HL-60/S4 (cell line): ENCODE measurements at regions not wholly inside any gene's neighbourhood (a gene's known extent, or its start where the extent isn't known, plus 50 kb on each side); places are given as distances from the start of the nearest gene placed in this dataset.
"Not testable (repeated sequence)": the region's sequence is repeated elsewhere in the genome, so short reads cannot be mapped to it uniquely, and the experiment has no call there.

Source experiments
- in situ Hi-C: fragments of 300-500 bp; cut with MboI; formaldehyde crosslinking; loops from 2 replicates; pipeline ENCODE4 v1.14.3; 2022; ENCODE audit warnings: low sequenced_read_pairs

- in situ Hi-C loops: no loop called here
Measured at GRCh38 chr20:19834287-19834686, 76.2 kb downstream of the RIN2 start.

GRCh38 chr20:19834783-19835182 lies 76.7 kb downstream of the RIN2 start:
- in situ Hi-C loops: no loop called here

GRCh38 chr20:19835533-19836222 lies 77.6 kb downstream of the RIN2 start:
- in situ Hi-C loops: no loop called here

GRCh38 chr20:19838468-19838867 lies 80.4 kb downstream of the RIN2 start:
- in situ Hi-C loops: no loop called here

GRCh38 chr20:19839053-19839452 lies 81.0 kb downstream of the RIN2 start:
- in situ Hi-C loops: no loop called here

GRCh38 chr20:19840111-19840710 lies 82.2 kb downstream of the RIN2 start:
- in situ Hi-C loops: no loop called here

- in situ Hi-C loops: no loop called here
Measured at GRCh38 chr20:19841740-19842139, 83.7 kb downstream of the RIN2 start.

- in situ Hi-C loops: not testable (repeated sequence)
Measured at GRCh38 chr20:19844850-19845249, 86.8 kb downstream of the RIN2 start.

GRCh38 chr20:19847383-19847782 lies 89.3 kb downstream of the RIN2 start:
- in situ Hi-C loops: no loop called here

GRCh38 chr20:19849341-19850197 lies 91.5 kb downstream of the RIN2 start:
- in situ Hi-C loops: no loop called here

GRCh38 chr20:19850198-19850533 lies 92.1 kb downstream of the RIN2 start:
- in situ Hi-C loops: no loop called here

GRCh38 chr20:19851861-19852260 lies 93.8 kb downstream of the RIN2 start:
- in situ Hi-C loops: no loop called here

- in situ Hi-C loops: no loop called here
Measured at GRCh38 chr20:19855416-19855815, 97.4 kb downstream of the RIN2 start.

GRCh38 chr20:19858466-19859371 lies 100.7 kb downstream of the RIN2 start:
- in situ Hi-C loops: no loop called here

GRCh38 chr20:19859444-19859843 lies 101.4 kb downstream of the RIN2 start:
- in situ Hi-C loops: no loop called here

GRCh38 chr20:19860737-19861136 lies 102.7 kb downstream of the RIN2 start:
- in situ Hi-C loops: no loop called here

GRCh38 chr20:19861147-19861759 lies 103.2 kb downstream of the RIN2 start:
- in situ Hi-C loops: no loop called here

- in situ Hi-C loops: no loop called here
Measured at GRCh38 chr20:19864130-19864529, 106.1 kb downstream of the RIN2 start.

GRCh38 chr20:19866070-19866469 lies 108.0 kb downstream of the RIN2 start:
- in situ Hi-C loops: no loop called here

GRCh38 chr20:19867074-19867473 lies 109.0 kb downstream of the RIN2 start:
- in situ Hi-C loops: no loop called here
